OCI-LY3 (cell line): ENCODE measurements at regions not wholly inside any gene's neighbourhood (a gene's known extent, or its start where the extent isn't known, plus 50 kb on each side); places are given as distances from the start of the nearest gene placed in this dataset.

ENCODE experiments used
- CTCF ChIP-seq: fragments of 200-600, 300-600 bp; sonication (generic); IDR thresholded peaks from 2 replicates; pipeline ENCODE4 v1.5.1; 2014; ENCODE audit warnings: antibody characterized with exemption, low read length, low read depth
- EZH2phosphoT487 ChIP-seq: fragments of 200-600 bp; shearing (Covaris generic); IDR thresholded peaks from 2 replicates; pipeline ENCODE4 v1.6.1; 2018; ENCODE audit warnings: antibody characterized with exemption, mixed run types, low read depth

- TF ChIP-seq CTCF, result no peak
- TF ChIP-seq EZH2phosphoT487, result no peak
Observed at GRCh38 chr6:166872531-166873009, 83.8 kb downstream of the RNASET2 start.
